WTC11 (cell line): ENCODE measurements at regions not wholly inside any gene's neighbourhood (a gene's known extent, or its start where the extent isn't known, plus 50 kb on each side); places are given as distances from the start of the nearest gene placed in this dataset.

Experiments
- ATAC-seq: fragments of 200-7000 bp; cut with Tn5 transposase; 2 replicates; pipeline ENCODE4 v1.10.0; 2021; ENCODE audit warnings: mild to moderate bottlenecking, moderate library complexity
- CTCF ChIA-PET: fragments of 300-600 bp; sonication (Branson Sonifier 250); formaldehyde crosslinking; loops from one replicate; lab custom pipeline; 2021; ENCODE audit warnings: antibody characterized with exemption; lab: Charles Lee
- POLR2A ChIA-PET: fragments of 350-600 bp; sonication (Branson Sonifier 250); formaldehyde crosslinking; loops from one replicate; lab custom pipeline; 2021; ENCODE audit warnings: antibody characterized with exemption; lab: Charles Lee
- DNase-seq: peaks from one replicate; pipeline ENCODE4 v3.0.0; 2021; ENCODE audit warnings: low spot score
- H3K27ac Mint-ChIP-seq: 2 replicates; pipeline ENCODE4 v1.8.0; 2021; ENCODE audit warnings: mixed read lengths
- H3K27me3 Mint-ChIP-seq: 2 replicates; pipeline ENCODE4 v1.8.0; 2021; ENCODE audit warnings: low read depth, mild to moderate bottlenecking, moderate library complexity, mixed read lengths
- H3K36me3 Mint-ChIP-seq: 2 replicates; pipeline ENCODE4 v1.8.0; 2021; ENCODE audit warnings: mixed read lengths
- H3K4me1 Mint-ChIP-seq: 2 replicates; pipeline ENCODE4 v1.8.0; 2022; ENCODE audit warnings: mixed read lengths
- H3K4me3 Mint-ChIP-seq: 2 replicates; pipeline ENCODE4 v1.8.0; 2021; ENCODE audit warnings: mild to moderate bottlenecking, moderate library complexity, mixed read lengths
- H3K9me3 Mint-ChIP-seq: 2 replicates; pipeline ENCODE4 v1.8.0; 2021; ENCODE audit warnings: mixed read lengths
- FOXJ3 ChIP-seq: sonication (generic); formaldehyde crosslinking; IDR thresholded peaks from 2 replicates; pipeline ENCODE4 v1.9.0; 2021; ENCODE audit warnings: missing genetic modification reagents, mild to moderate bottlenecking, borderline replicate concordance
- FOXP1 ChIP-seq: sonication (generic); formaldehyde crosslinking; IDR thresholded peaks from 2 replicates; pipeline ENCODE4 v1.8.0; 2022; ENCODE audit warnings: missing genetic modification reagents, mild to moderate bottlenecking, moderate library complexity, borderline replicate concordance
- IRF2 ChIP-seq: sonication (generic); formaldehyde crosslinking; IDR thresholded peaks from 2 replicates; pipeline ENCODE4 v1.8.0; 2022; ENCODE audit warnings: low read depth, missing genetic modification reagents, borderline replicate concordance
- KAT7 ChIP-seq: sonication (generic); formaldehyde crosslinking; IDR thresholded peaks from 2 replicates; pipeline ENCODE4 v1.8.1; 2023; ENCODE audit warnings: missing genetic modification reagents, mild to moderate bottlenecking, borderline replicate concordance
- MXD4 ChIP-seq: fragments of 250-450 bp; sonication (Bioruptor Pico); IDR thresholded peaks from 2 replicates; pipeline ENCODE4 v1.8.0; 2021; ENCODE audit warnings: mild to moderate bottlenecking, moderate library complexity, borderline replicate concordance
- NFYB ChIP-seq: sonication (generic); formaldehyde crosslinking; conservative IDR thresholded peaks from 2 replicates; pipeline ENCODE4 v1.8.0; 2022; ENCODE audit warnings: low read depth, missing genetic modification reagents
- TEAD1 ChIP-seq: sonication (generic); formaldehyde crosslinking; IDR thresholded peaks from 2 replicates; pipeline ENCODE4 v1.8.0; 2022; ENCODE audit warnings: mild to moderate bottlenecking, missing genetic modification reagents
- TF ChIP-seq, protein P1 (sequence below): sonication (generic); formaldehyde crosslinking; IDR thresholded peaks from 2 replicates; pipeline ENCODE4 v1.8.1; 2023; ENCODE audit warnings: mild to moderate bottlenecking, missing genetic modification reagents, moderate library complexity
- TF ChIP-seq, protein P2 (sequence below): sonication (generic); formaldehyde crosslinking; IDR thresholded peaks from 2 replicates; pipeline ENCODE4 v1.8.0; 2023; ENCODE audit warnings: missing genetic modification reagents
- TF ChIP-seq, protein P3 (sequence below): sonication (generic); formaldehyde crosslinking; IDR thresholded peaks from 2 replicates; pipeline ENCODE4 v1.8.0; 2023; ENCODE audit warnings: missing genetic modification reagents, mild to moderate bottlenecking, borderline replicate concordance
- TF ChIP-seq, protein P4 (sequence below): fragments of 250-450 bp; sonication (Bioruptor Pico); IDR thresholded peaks from 2 replicates; pipeline ENCODE4 v2.1.2; 2022; ENCODE audit warnings: mild to moderate bottlenecking, moderate library complexity
- TF ChIP-seq, protein P5 (sequence below): sonication (generic); formaldehyde crosslinking; IDR thresholded peaks from 2 replicates; pipeline ENCODE4 v1.8.0; 2022; ENCODE audit warnings: mild to moderate bottlenecking, missing genetic modification reagents
- TF ChIP-seq, protein P6 (sequence below): sonication (generic); formaldehyde crosslinking; IDR thresholded peaks from 2 replicates; pipeline ENCODE4 v1.8.0; 2023; ENCODE audit warnings: mild to moderate bottlenecking, missing genetic modification reagents

DNA sequence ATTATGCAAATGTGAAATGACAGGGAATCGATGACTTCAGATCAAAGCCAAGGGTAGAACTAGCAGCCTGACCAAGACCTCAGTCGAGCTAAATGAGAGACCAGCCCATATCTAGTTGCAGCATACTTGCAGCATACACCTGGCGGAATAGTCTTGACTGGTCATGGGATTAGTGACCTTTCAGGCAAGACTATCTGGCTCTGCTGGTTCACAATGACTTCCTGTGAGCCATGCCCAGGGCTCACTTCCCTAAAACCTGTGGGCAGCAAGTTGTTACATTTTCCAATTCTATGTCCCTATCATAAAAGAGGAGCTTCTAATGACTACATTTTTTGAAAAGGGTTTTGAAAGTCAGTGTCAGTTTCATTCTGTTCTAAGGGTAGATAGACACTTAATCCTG lies 1624.9 kb upstream of the CELF4 start:
- ATAC-seq = no peak
- H3K27me3 Mint-ChIP-seq = no peaks in the 10 kb centered on the region
- no peak overlapping the region for H3K27ac Mint-ChIP-seq
- H3K4me1 Mint-ChIP-seq = peaks cover 21% of the 10 kb centered on the region
- TF ChIP-seq, protein P1, sequence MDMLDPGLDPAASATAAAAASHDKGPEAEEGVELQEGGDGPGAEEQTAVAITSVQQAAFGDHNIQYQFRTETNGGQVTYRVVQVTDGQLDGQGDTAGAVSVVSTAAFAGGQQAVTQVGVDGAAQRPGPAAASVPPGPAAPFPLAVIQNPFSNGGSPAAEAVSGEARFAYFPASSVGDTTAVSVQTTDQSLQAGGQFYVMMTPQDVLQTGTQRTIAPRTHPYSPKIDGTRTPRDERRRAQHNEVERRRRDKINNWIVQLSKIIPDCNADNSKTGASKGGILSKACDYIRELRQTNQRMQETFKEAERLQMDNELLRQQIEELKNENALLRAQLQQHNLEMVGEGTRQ (CRISPR knock-in tag) = no peak
- TF ChIP-seq IRF2 (CRISPR knock-in tag) = no peak
- TF ChIP-seq, protein P2, sequence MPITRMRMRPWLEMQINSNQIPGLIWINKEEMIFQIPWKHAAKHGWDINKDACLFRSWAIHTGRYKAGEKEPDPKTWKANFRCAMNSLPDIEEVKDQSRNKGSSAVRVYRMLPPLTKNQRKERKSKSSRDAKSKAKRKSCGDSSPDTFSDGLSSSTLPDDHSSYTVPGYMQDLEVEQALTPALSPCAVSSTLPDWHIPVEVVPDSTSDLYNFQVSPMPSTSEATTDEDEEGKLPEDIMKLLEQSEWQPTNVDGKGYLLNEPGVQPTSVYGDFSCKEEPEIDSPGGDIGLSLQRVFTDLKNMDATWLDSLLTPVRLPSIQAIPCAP = no peak
- no peak for TF ChIP-seq KAT7 (CRISPR knock-in tag)
- no peak for TF ChIP-seq NFYB (CRISPR knock-in tag)
- TF ChIP-seq, protein P3, sequence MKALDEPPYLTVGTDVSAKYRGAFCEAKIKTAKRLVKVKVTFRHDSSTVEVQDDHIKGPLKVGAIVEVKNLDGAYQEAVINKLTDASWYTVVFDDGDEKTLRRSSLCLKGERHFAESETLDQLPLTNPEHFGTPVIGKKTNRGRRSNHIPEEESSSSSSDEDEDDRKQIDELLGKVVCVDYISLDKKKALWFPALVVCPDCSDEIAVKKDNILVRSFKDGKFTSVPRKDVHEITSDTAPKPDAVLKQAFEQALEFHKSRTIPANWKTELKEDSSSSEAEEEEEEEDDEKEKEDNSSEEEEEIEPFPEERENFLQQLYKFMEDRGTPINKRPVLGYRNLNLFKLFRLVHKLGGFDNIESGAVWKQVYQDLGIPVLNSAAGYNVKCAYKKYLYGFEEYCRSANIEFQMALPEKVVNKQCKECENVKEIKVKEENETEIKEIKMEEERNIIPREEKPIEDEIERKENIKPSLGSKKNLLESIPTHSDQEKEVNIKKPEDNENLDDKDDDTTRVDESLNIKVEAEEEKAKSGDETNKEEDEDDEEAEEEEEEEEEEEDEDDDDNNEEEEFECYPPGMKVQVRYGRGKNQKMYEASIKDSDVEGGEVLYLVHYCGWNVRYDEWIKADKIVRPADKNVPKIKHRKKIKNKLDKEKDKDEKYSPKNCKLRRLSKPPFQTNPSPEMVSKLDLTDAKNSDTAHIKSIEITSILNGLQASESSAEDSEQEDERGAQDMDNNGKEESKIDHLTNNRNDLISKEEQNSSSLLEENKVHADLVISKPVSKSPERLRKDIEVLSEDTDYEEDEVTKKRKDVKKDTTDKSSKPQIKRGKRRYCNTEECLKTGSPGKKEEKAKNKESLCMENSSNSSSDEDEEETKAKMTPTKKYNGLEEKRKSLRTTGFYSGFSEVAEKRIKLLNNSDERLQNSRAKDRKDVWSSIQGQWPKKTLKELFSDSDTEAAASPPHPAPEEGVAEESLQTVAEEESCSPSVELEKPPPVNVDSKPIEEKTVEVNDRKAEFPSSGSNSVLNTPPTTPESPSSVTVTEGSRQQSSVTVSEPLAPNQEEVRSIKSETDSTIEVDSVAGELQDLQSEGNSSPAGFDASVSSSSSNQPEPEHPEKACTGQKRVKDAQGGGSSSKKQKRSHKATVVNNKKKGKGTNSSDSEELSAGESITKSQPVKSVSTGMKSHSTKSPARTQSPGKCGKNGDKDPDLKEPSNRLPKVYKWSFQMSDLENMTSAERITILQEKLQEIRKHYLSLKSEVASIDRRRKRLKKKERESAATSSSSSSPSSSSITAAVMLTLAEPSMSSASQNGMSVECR (CRISPR knock-in tag) = no peak
- no peak for TF ChIP-seq FOXJ3 (CRISPR knock-in tag)
- TF ChIP-seq, protein P4, sequence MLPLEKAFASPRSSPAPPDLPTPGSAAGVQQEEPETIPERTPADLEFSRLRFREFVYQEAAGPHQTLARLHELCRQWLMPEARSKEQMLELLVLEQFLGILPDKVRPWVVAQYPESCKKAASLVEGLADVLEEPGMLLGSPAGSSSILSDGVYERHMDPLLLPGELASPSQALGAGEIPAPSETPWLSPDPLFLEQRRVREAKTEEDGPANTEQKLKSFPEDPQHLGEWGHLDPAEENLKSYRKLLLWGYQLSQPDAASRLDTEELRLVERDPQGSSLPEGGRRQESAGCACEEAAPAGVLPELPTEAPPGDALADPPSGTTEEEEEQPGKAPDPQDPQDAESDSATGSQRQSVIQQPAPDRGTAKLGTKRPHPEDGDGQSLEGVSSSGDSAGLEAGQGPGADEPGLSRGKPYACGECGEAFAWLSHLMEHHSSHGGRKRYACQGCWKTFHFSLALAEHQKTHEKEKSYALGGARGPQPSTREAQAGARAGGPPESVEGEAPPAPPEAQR (CRISPR knock-in tag) = no peak
- TF ChIP-seq TEAD1 (CRISPR knock-in tag) = no peak
- TF ChIP-seq FOXP1 (CRISPR knock-in tag) = no peak
- TF ChIP-seq, protein P5, sequence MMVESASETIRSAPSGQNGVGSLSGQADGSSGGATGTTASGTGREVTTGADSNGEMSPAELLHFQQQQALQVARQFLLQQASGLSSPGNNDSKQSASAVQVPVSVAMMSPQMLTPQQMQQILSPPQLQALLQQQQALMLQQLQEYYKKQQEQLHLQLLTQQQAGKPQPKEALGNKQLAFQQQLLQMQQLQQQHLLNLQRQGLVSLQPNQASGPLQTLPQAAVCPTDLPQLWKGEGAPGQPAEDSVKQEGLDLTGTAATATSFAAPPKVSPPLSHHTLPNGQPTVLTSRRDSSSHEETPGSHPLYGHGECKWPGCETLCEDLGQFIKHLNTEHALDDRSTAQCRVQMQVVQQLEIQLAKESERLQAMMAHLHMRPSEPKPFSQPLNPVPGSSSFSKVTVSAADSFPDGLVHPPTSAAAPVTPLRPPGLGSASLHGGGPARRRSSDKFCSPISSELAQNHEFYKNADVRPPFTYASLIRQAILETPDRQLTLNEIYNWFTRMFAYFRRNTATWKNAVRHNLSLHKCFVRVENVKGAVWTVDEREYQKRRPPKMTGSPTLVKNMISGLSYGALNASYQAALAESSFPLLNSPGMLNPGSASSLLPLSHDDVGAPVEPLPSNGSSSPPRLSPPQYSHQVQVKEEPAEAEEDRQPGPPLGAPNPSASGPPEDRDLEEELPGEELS (CRISPR knock-in tag) = no peak
- TF ChIP-seq, protein P6, sequence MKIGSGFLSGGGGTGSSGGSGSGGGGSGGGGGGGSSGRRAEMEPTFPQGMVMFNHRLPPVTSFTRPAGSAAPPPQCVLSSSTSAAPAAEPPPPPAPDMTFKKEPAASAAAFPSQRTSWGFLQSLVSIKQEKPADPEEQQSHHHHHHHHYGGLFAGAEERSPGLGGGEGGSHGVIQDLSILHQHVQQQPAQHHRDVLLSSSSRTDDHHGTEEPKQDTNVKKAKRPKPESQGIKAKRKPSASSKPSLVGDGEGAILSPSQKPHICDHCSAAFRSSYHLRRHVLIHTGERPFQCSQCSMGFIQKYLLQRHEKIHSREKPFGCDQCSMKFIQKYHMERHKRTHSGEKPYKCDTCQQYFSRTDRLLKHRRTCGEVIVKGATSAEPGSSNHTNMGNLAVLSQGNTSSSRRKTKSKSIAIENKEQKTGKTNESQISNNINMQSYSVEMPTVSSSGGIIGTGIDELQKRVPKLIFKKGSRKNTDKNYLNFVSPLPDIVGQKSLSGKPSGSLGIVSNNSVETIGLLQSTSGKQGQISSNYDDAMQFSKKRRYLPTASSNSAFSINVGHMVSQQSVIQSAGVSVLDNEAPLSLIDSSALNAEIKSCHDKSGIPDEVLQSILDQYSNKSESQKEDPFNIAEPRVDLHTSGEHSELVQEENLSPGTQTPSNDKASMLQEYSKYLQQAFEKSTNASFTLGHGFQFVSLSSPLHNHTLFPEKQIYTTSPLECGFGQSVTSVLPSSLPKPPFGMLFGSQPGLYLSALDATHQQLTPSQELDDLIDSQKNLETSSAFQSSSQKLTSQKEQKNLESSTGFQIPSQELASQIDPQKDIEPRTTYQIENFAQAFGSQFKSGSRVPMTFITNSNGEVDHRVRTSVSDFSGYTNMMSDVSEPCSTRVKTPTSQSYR (CRISPR knock-in tag) = no peak
- TF ChIP-seq MXD4 (CRISPR knock-in tag) = no peak
- H3K36me3 Mint-ChIP-seq = no peaks in the 10 kb centered on the region
- no peak for DNase-seq
- POLR2A ChIA-PET = no interaction called here
- no peak overlapping the region for H3K4me3 Mint-ChIP-seq
- no peaks in the 10 kb centered on the region for H3K9me3 Mint-ChIP-seq
- CTCF ChIA-PET = no interaction called here
